HG03139 (cell line): ENCODE measurements at regions not wholly inside any gene's neighbourhood (a gene's known extent, or its start where the extent isn't known, plus 50 kb on each side); places are given as distances from the start of the nearest gene placed in this dataset.

Experiments
- ATAC-seq: cut with Tn5 transposase; IDR thresholded peaks from one replicate; pipeline ENCODE4 v1.9.1; 2021; ENCODE audit not compliant: unreplicated experiment

- ATAC-seq: no peak
These were observed 418.9 kb downstream of the ARHGEF28 start for GRCh38 chr5:74044936-74045335.

- ATAC-seq: no peak
These were observed 417.0 kb downstream of the ARHGEF28 start for GRCh38 chr5:74042959-74043358.

GRCh38 chr5:74042559-74042958, 416.6 kb downstream of the ARHGEF28 start:
- ATAC-seq: no peak

GRCh38 chr5:74041913-74042312, 415.9 kb downstream of the ARHGEF28 start:
- no peak for ATAC-seq

GRCh38 chr5:74040811-74041491, 415.0 kb downstream of the ARHGEF28 start:
- ATAC-seq: no peak

- no peak for ATAC-seq
These were observed 414.1 kb downstream of the ARHGEF28 start for GRCh38 chr5:74040065-74040551.

GRCh38 chr5:74037321-74037720, 411.3 kb downstream of the ARHGEF28 start:
- no peak for ATAC-seq

GRCh38 chr5:74035521-74035937, 409.5 kb downstream of the ARHGEF28 start:
- no peak for ATAC-seq

- no peak for ATAC-seq
These were observed 408.7 kb downstream of the ARHGEF28 start for GRCh38 chr5:74034733-74035132.

- ATAC-seq: no peak
These were observed 406.6 kb downstream of the ARHGEF28 start for GRCh38 chr5:74032617-74033016.

- no peak for ATAC-seq
These were observed 405.5 kb downstream of the ARHGEF28 start for GRCh38 chr5:74031536-74031935.

- no peak for ATAC-seq
These were observed 404.8 kb downstream of the ARHGEF28 start for GRCh38 chr5:74030821-74031220.

- ATAC-seq: no peak
These were observed 404.4 kb downstream of the ARHGEF28 start for GRCh38 chr5:74030371-74030770.

- ATAC-seq: no peak
These were observed 403.0 kb downstream of the ARHGEF28 start for GRCh38 chr5:74028976-74029375.

- no peak for ATAC-seq
These were observed 402.4 kb downstream of the ARHGEF28 start for GRCh38 chr5:74028406-74028805.

GRCh38 chr5:74027732-74028338, 401.8 kb downstream of the ARHGEF28 start:
- ATAC-seq: no peak

- ATAC-seq: no peak
These were observed 400.3 kb downstream of the ARHGEF28 start for GRCh38 chr5:74026310-74026709.

GRCh38 chr5:74021126-74021525, 395.1 kb downstream of the ARHGEF28 start:
- no peak for ATAC-seq

GRCh38 chr5:74020503-74020902, 394.5 kb downstream of the ARHGEF28 start:
- ATAC-seq: no peak

GRCh38 chr5:74019923-74020322, 393.9 kb downstream of the ARHGEF28 start:
- no peak for ATAC-seq

GRCh38 chr5:74017786-74018211, 391.8 kb downstream of the ARHGEF28 start:
- ATAC-seq: no peak

- no peak for ATAC-seq
These were observed 391.1 kb downstream of the ARHGEF28 start for GRCh38 chr5:74017112-74017511.

- no peak for ATAC-seq
These were observed 390.4 kb downstream of the ARHGEF28 start for GRCh38 chr5:74016373-74016772.
